ENCODE measurements at regions not wholly inside any gene's neighbourhood (a gene's known extent, or its start where the extent isn't known, plus 50 kb on each side); places are given as distances from the start of the nearest gene placed in this dataset.

- H2AFZ ChIP-seq (ENCODE audit: low read length), result no peak overlapping the region
- H2BK5ac ChIP-seq (ENCODE audit: insufficient read length, low read length), result no peak overlapping the region
- H3K27me3 ChIP-seq (ENCODE audit: insufficient read depth, low read length), result no peaks in the 10 kb centered on the region
- H3K4me1 Mint-ChIP-seq, result peaks cover 3 to 5% of the 10 kb centered on the region in 2 experiments; a peak in 3 of 4 replicates
- no peaks in the 10 kb centered on the region for H3K4me1 ChIP-seq (ENCODE audit: insufficient read depth, low read length)
- TF ChIP-seq CTCF (conservative IDR thresholded peaks at IDR 0.05), result no peak
- no peak overlapping the region for H3K27ac ChIP-seq (ENCODE audit: insufficient read length, low read depth, low read length)
- WGBS (ENCODE audit: extremely low coverage, insufficient read length, low lambda C conversion rate), result no CpG with 5 or more reads among the region's 5 CpGs
- H3K36me3 Mint-ChIP-seq (ENCODE audit: insufficient read depth in 1 of 3, low read depth in 3 of 3), result no peaks in the 10 kb centered on the region; a peak in 1 of 7 replicates
- no peak overlapping the region for H3K56ac ChIP-seq (ENCODE audit: insufficient read length, low read depth, low read length)
- H3K9me3 ChIP-seq (ENCODE audit: control insufficient read depth, low read depth, low read length), result no peaks in the 10 kb centered on the region
- H3K18ac ChIP-seq (ENCODE audit: insufficient read length, low read depth, low read length), result no peak overlapping the region
- no peak overlapping the region for H2BK12ac ChIP-seq (ENCODE audit: insufficient read length, low read depth, low read length)
- H4K8ac ChIP-seq (replicated peaks; ENCODE audit: insufficient read length, low read depth, low read length), result no peak overlapping the region
- H3K4me3 Mint-ChIP-seq, result no peak overlapping the region
- H3K27ac Mint-ChIP-seq, result no peak overlapping the region; a peak in 1 of 7 replicates
- H3K27me3 Mint-ChIP-seq (ENCODE audit: low read depth), result peaks cover 19% of the 10 kb centered on the region
- H2BK20ac ChIP-seq (ENCODE audit: low read depth, low read length, poor library complexity, severe bottlenecking), result no peak overlapping the region
- H3K23ac ChIP-seq (ENCODE audit: insufficient read length, low read depth, low read length), result no peak overlapping the region
- no peaks in the 10 kb centered on the region for H3K79me1 ChIP-seq (ENCODE audit: insufficient read depth, low read depth, low read length, poor library complexity, severe bottlenecking)
- H3K14ac ChIP-seq (ENCODE audit: insufficient read depth, low read length), result no peak overlapping the region
- H2BK15ac ChIP-seq (ENCODE audit: low read depth, low read length), result no peak overlapping the region
- no peak overlapping the region for H3K4me2 ChIP-seq (ENCODE audit: insufficient read depth, insufficient read length, low read length)
- H3K9me3 Mint-ChIP-seq, result no peaks in the 10 kb centered on the region; a peak in 2 of 5 replicates
- no peak overlapping the region for H2AK5ac ChIP-seq (ENCODE audit: insufficient read length, low read length)
- H4K5ac ChIP-seq (ENCODE audit: insufficient read length, low read depth, low read length), result no peak overlapping the region
- H4K91ac ChIP-seq (ENCODE audit: insufficient read length, low read depth, low read length), result no peak overlapping the region
- no peak for DNase-seq
- H3T11ph ChIP-seq (ENCODE audit: low read length), result no peak overlapping the region
- no peaks in the 10 kb centered on the region for H3K23me2 ChIP-seq (ENCODE audit: insufficient read length, low read depth, low read length, poor library complexity, severe bottlenecking)
- H3K79me2 ChIP-seq (ENCODE audit: insufficient read depth, low read length), result no peaks in the 10 kb centered on the region
- H3K9ac ChIP-seq (ENCODE audit: extremely low read depth, insufficient read length, low read length), result no peak overlapping the region
- no peak overlapping the region for H3K4ac ChIP-seq (ENCODE audit: low read depth, low read length)
- no peaks in the 10 kb centered on the region for H4K20me1 ChIP-seq (ENCODE audit: control insufficient read depth, insufficient read depth, insufficient read length)
- H2BK120ac ChIP-seq (ENCODE audit: low read depth, low read length, poor library complexity, severe bottlenecking), result no peak overlapping the region
These were observed 56.4 kb upstream of the LMO1 start for GRCh38 chr11:8320076-8320475.

Data from H9 (cell line).